ENCODE measurements at regions not wholly inside any gene's neighbourhood (a gene's known extent, or its start where the extent isn't known, plus 50 kb on each side); places are given as distances from the start of the nearest gene placed in this dataset.

- CTCF ChIA-PET, result no interaction called here
- BruUV-seq (replicated peaks), result no TSS peak
- Mint-ChIP-seq H3K4me3 (ENCODE audit: low read depth, unreplicated experiment) (no peak overlapping the region), H3K27ac (ENCODE audit: unreplicated experiment) (no peak overlapping the region), H3K4me1 (ENCODE audit: low read depth, unreplicated experiment) (peaks cover 12% of the 10 kb centered on the region), H3K27me3 (ENCODE audit: unreplicated experiment) (peaks cover 13% of the 10 kb centered on the region), H3K9me3 (ENCODE audit: low read depth, unreplicated experiment) (peaks cover 4% of the 10 kb centered on the region), H3K36me3 (ENCODE audit: insufficient read depth, unreplicated experiment) (no peaks in the 10 kb centered on the region)
- DNase-seq, result no peak
- intact Hi-C loops (cut with micrococcal nuclease; ENCODE audit: unreplicated experiment), result loop anchor here (10.0 kb wide), 1 partner anchor 134 kb away; no protein-coding TSS in a partner anchor
- no peak for TF ChIP-seq CTCF (IDR thresholded peaks at IDR 0.05; ENCODE audit: unreplicated experiment)
These were observed 84.7 kb downstream of the URB2 start for GRCh38 chr1:229710746-229711145.

- no peaks in the 10 kb centered on the region for H3K9me3 Mint-ChIP-seq (ENCODE audit: low read depth, unreplicated experiment)
- H3K36me3 Mint-ChIP-seq (ENCODE audit: insufficient read depth, unreplicated experiment), result no peaks in the 10 kb centered on the region
- no TSS peak for BruUV-seq (replicated peaks)
- no peak for TF ChIP-seq CTCF (IDR thresholded peaks at IDR 0.05; ENCODE audit: unreplicated experiment)
- H3K27ac Mint-ChIP-seq (ENCODE audit: unreplicated experiment), result no peak overlapping the region
- no peak for DNase-seq
- H3K4me1 Mint-ChIP-seq (ENCODE audit: low read depth, unreplicated experiment), result no peaks in the 10 kb centered on the region
- CTCF ChIA-PET, result no interaction called here
- H3K27me3 Mint-ChIP-seq (ENCODE audit: unreplicated experiment), result peaks cover 12% of the 10 kb centered on the region
- H3K4me3 Mint-ChIP-seq (ENCODE audit: low read depth, unreplicated experiment), result no peak overlapping the region
- intact Hi-C loops (cut with micrococcal nuclease; ENCODE audit: unreplicated experiment), result loop anchor here (10.0 kb wide), 1 partner anchor 130 kb away; no protein-coding TSS in a partner anchor
These were observed 88.3 kb downstream of the URB2 start for GRCh38 chr1:229714306-229714705.

GRCh38 chr1:229714964-229715603 lies 89.0 kb downstream of the URB2 start:
- CTCF ChIA-PET, result interaction anchor here (1.0 kb wide), 1 partner anchor 55 kb away, joined by 3 read pairs; no protein-coding TSS in a partner anchor
- Mint-ChIP-seq H3K4me3 (ENCODE audit: low read depth, unreplicated experiment) (no peak overlapping the region), H3K4me1 (ENCODE audit: low read depth, unreplicated experiment) (no peaks in the 10 kb centered on the region), H3K27me3 (ENCODE audit: unreplicated experiment) (peaks cover 5% of the 10 kb centered on the region), H3K27ac (ENCODE audit: unreplicated experiment) (no peak overlapping the region), H3K36me3 (ENCODE audit: insufficient read depth, unreplicated experiment) (no peaks in the 10 kb centered on the region), H3K9me3 (ENCODE audit: low read depth, unreplicated experiment) (peaks cover 2% of the 10 kb centered on the region)
- no TSS peak for BruUV-seq (replicated peaks)
- intact Hi-C loops (cut with micrococcal nuclease; ENCODE audit: unreplicated experiment), result loop anchor here (10.0 kb wide), 1 partner anchor 130 kb away; no protein-coding TSS in a partner anchor
- peak; percentile 36 for TF ChIP-seq CTCF (IDR thresholded peaks at IDR 0.05; ENCODE audit: unreplicated experiment)
- peak; percentile 73 for DNase-seq

GRCh38 chr1:229716069-229716468 lies 90.0 kb downstream of the URB2 start:
- no peak for DNase-seq
- Mint-ChIP-seq H3K9me3 (ENCODE audit: low read depth, unreplicated experiment) (peaks cover 6% of the 10 kb centered on the region), H3K36me3 (ENCODE audit: insufficient read depth, unreplicated experiment) (no peaks in the 10 kb centered on the region), H3K27me3 (ENCODE audit: unreplicated experiment) (no peaks in the 10 kb centered on the region), H3K27ac (ENCODE audit: unreplicated experiment) (no peak overlapping the region), H3K4me1 (ENCODE audit: low read depth, unreplicated experiment) (no peaks in the 10 kb centered on the region), H3K4me3 (ENCODE audit: low read depth, unreplicated experiment) (no peak overlapping the region)
- no TSS peak for BruUV-seq (replicated peaks)
- intact Hi-C loops (cut with micrococcal nuclease; ENCODE audit: unreplicated experiment), result loop anchor here (10.0 kb wide), 1 partner anchor 129 kb away; no protein-coding TSS in a partner anchor
- TF ChIP-seq CTCF (IDR thresholded peaks at IDR 0.05; ENCODE audit: unreplicated experiment), result no peak
- CTCF ChIA-PET, result interaction anchor here (1.0 kb wide), 1 partner anchor 54 kb away, joined by 3 read pairs; no protein-coding TSS in a partner anchor

Data from Calu3 (cell line).